Neural cell (in vitro differentiated cells): ENCODE measurements at regions not wholly inside any gene's neighbourhood (a gene's known extent, or its start where the extent isn't known, plus 50 kb on each side); places are given as distances from the start of the nearest gene placed in this dataset.

Source experiments
- H2AFZ ChIP-seq: fragments of 200-600, 300-800 bp; sonication (generic), shearing (Covaris generic); 2 replicates; pipeline ENCODE4 v1.6.0; 2014; ENCODE audit warnings: low read depth, mild to moderate bottlenecking, antibody characterized with exemption, low read length, moderate library complexity
- H3F3A ChIP-seq: fragments of 200-600 bp; shearing (Covaris generic); 2 replicates; pipeline ENCODE4 v1.6.1; 2016; ENCODE audit warnings: mild to moderate bottlenecking, moderate library complexity, mixed read lengths, antibody characterized with exemption, low read length; ENCODE audit not compliant: insufficient read depth, poor library complexity, severe bottlenecking
- H3K27ac ChIP-seq: fragments of 200-600, 300-800 bp; sonication (generic), shearing (Covaris generic); 2 replicates; pipeline ENCODE4 v1.5.1; 2014; ENCODE audit warnings: mild to moderate bottlenecking, low read length, moderate library complexity
- H3K27me3 ChIP-seq: fragments of 300-800, 200-600 bp; sonication (generic), shearing (Covaris generic); 2 replicates; pipeline ENCODE4 v1.6.0; 2014; ENCODE audit warnings: mild to moderate bottlenecking, low read depth, low read length, moderate library complexity; ENCODE audit not compliant: insufficient read depth
- H3K36me3 ChIP-seq: fragments of 300-800, 200-600 bp; sonication (generic), shearing (Covaris generic); 2 replicates; pipeline ENCODE4 v1.5.1; 2014; ENCODE audit warnings: mild to moderate bottlenecking, antibody characterized with exemption, low read length, moderate library complexity; ENCODE audit not compliant: insufficient read depth
- H3K4me2 ChIP-seq: fragments of 300-800, 200-600 bp; sonication (generic), shearing (Covaris generic); 2 replicates; pipeline ENCODE4 v1.6.0; 2014; ENCODE audit warnings: mild to moderate bottlenecking, low read length
- H3K4me3 ChIP-seq: fragments of 300-800, 200-600 bp; sonication (generic), shearing (Covaris generic); 2 replicates; pipeline ENCODE4 v1.5.1; 2014; ENCODE audit warnings: mild to moderate bottlenecking, low read length, moderate library complexity
- H3K79me2 ChIP-seq: fragments of 200-600 bp; shearing (Covaris generic); replicated peaks from 2 replicates; pipeline ENCODE4 v1.6.0; 2014; ENCODE audit warnings: mild to moderate bottlenecking, low read length, moderate library complexity; ENCODE audit not compliant: insufficient read depth
- H3K9ac ChIP-seq: fragments of 300-800, 200-600 bp; sonication (generic), shearing (Covaris generic); 2 replicates; pipeline ENCODE4 v1.6.1; 2016; ENCODE audit warnings: mild to moderate bottlenecking, low read length, mixed read lengths
- H3K9me2 ChIP-seq: fragments of 200-600 bp; shearing (Covaris generic); 2 replicates; pipeline ENCODE4 v1.6.1; 2016; ENCODE audit warnings: mild to moderate bottlenecking, low read length, mixed read lengths; ENCODE audit not compliant: insufficient read depth
- H3K9me3 ChIP-seq: fragments of 200-600, 300-800 bp; sonication (generic), shearing (Covaris generic); 2 replicates; pipeline ENCODE4 v1.6.1; 2016; ENCODE audit warnings: mild to moderate bottlenecking, mixed run types, low read length, moderate library complexity, mixed read lengths
- H4K20me1 ChIP-seq: fragments of 200-600 bp; shearing (Covaris generic); 2 replicates; pipeline ENCODE4 v1.6.1; 2016; ENCODE audit warnings: mild to moderate bottlenecking, mixed run types; ENCODE audit not compliant: insufficient read depth
- EP300 ChIP-seq: fragments of 450-650 bp; conservative IDR thresholded peaks from 2 replicates; pipeline ENCODE4 v1.6.1; 2014; ENCODE audit warnings: antibody characterized with exemption, mild to moderate bottlenecking, moderate library complexity; ENCODE audit not compliant: poor library complexity, severe bottlenecking
- EZH2 ChIP-seq: fragments of 200-600, 300-800 bp; shearing (Covaris generic), sonication (generic); IDR thresholded peaks from 2 replicates; pipeline ENCODE4 v1.6.1; 2014; ENCODE audit warnings: antibody characterized with exemption, low read length, borderline replicate concordance, mild to moderate bottlenecking; ENCODE audit not compliant: insufficient read depth, poor library complexity, severe bottlenecking
- MXI1 ChIP-seq: fragments of 450-650 bp; conservative IDR thresholded peaks from 2 replicates; pipeline ENCODE4 v1.6.1; 2014; ENCODE audit warnings: antibody characterized with exemption, mild to moderate bottlenecking; ENCODE audit not compliant: poor library complexity, severe bottlenecking
- POLR2AphosphoS5 ChIP-seq: IDR thresholded peaks from 2 replicates; pipeline ENCODE4 v1.6.1; 2012
- RAD21 ChIP-seq: fragments of 450-650 bp; conservative IDR thresholded peaks from 2 replicates; pipeline ENCODE4 v1.6.1; 2014; ENCODE audit warnings: antibody characterized with exemption, mild to moderate bottlenecking, moderate library complexity
- SMC3 ChIP-seq: fragments of 450-650 bp; conservative IDR thresholded peaks from 2 replicates; pipeline ENCODE4 v1.6.1; 2014; ENCODE audit warnings: antibody characterized with exemption, mild to moderate bottlenecking, moderate library complexity; ENCODE audit not compliant: poor library complexity
- TAF1 ChIP-seq: IDR thresholded peaks from 2 replicates; pipeline ENCODE4 v1.6.1; 2012; ENCODE audit warnings: low read depth
- TF ChIP-seq, protein P1 (sequence below): IDR thresholded peaks from 2 replicates; pipeline ENCODE4 v1.6.1; 2012; ENCODE audit warnings: borderline replicate concordance
- TF ChIP-seq, protein P2 (sequence below): fragments of 450-650 bp; IDR thresholded peaks from 2 replicates; pipeline ENCODE4 v1.5.1; 2014; ENCODE audit warnings: antibody characterized with exemption, mild to moderate bottlenecking, moderate library complexity; ENCODE audit not compliant: poor library complexity, severe bottlenecking

DNA sequence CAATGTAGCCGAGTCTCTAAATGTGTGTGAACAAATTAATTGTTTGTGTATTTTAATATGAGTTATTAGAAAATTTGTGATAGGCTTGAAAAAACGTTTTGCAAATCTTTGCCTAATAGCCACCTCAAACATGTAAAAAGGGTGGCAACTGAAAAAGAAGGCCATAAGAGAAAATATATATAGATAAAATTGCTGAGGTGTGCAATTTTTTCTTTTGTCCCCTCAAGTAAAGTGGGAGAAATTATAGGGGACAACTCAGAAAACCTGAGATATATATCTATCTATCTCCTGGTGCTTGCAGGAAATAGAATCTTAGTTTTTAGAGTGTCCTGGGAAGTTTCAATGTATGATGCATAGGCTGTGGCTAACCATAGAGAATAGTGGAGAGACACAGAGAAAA lies 201.4 kb upstream of the LRP1B start:
- Histone ChIP-seq H3K79me2 (no peaks in the 10 kb centered on the region), H3K9me2 (no peaks in the 10 kb centered on the region), H2AFZ (no peak overlapping the region), H3K4me2 (no peak overlapping the region), H3K36me3 (no peaks in the 10 kb centered on the region), H4K20me1 (no peaks in the 10 kb centered on the region), H3F3A (no peaks in the 10 kb centered on the region), H3K4me3 (no peak overlapping the region), H3K27ac (no peak overlapping the region), H3K9me3 (no peaks in the 10 kb centered on the region), H3K9ac (no peak overlapping the region), H3K27me3 (no peaks in the 10 kb centered on the region)
- no peak for TF ChIP-seq MXI1
- no peak for TF ChIP-seq RAD21
- no peak for TF ChIP-seq SMC3
- TF ChIP-seq TAF1, result no peak
- no peak for TF ChIP-seq POLR2AphosphoS5
- TF ChIP-seq EP300, result no peak
- TF ChIP-seq, protein P1, sequence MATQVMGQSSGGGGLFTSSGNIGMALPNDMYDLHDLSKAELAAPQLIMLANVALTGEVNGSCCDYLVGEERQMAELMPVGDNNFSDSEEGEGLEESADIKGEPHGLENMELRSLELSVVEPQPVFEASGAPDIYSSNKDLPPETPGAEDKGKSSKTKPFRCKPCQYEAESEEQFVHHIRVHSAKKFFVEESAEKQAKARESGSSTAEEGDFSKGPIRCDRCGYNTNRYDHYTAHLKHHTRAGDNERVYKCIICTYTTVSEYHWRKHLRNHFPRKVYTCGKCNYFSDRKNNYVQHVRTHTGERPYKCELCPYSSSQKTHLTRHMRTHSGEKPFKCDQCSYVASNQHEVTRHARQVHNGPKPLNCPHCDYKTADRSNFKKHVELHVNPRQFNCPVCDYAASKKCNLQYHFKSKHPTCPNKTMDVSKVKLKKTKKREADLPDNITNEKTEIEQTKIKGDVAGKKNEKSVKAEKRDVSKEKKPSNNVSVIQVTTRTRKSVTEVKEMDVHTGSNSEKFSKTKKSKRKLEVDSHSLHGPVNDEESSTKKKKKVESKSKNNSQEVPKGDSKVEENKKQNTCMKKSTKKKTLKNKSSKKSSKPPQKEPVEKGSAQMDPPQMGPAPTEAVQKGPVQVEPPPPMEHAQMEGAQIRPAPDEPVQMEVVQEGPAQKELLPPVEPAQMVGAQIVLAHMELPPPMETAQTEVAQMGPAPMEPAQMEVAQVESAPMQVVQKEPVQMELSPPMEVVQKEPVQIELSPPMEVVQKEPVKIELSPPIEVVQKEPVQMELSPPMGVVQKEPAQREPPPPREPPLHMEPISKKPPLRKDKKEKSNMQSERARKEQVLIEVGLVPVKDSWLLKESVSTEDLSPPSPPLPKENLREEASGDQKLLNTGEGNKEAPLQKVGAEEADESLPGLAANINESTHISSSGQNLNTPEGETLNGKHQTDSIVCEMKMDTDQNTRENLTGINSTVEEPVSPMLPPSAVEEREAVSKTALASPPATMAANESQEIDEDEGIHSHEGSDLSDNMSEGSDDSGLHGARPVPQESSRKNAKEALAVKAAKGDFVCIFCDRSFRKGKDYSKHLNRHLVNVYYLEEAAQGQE, result no peak
- TF ChIP-seq EZH2, result no peak
- TF ChIP-seq, protein P2, sequence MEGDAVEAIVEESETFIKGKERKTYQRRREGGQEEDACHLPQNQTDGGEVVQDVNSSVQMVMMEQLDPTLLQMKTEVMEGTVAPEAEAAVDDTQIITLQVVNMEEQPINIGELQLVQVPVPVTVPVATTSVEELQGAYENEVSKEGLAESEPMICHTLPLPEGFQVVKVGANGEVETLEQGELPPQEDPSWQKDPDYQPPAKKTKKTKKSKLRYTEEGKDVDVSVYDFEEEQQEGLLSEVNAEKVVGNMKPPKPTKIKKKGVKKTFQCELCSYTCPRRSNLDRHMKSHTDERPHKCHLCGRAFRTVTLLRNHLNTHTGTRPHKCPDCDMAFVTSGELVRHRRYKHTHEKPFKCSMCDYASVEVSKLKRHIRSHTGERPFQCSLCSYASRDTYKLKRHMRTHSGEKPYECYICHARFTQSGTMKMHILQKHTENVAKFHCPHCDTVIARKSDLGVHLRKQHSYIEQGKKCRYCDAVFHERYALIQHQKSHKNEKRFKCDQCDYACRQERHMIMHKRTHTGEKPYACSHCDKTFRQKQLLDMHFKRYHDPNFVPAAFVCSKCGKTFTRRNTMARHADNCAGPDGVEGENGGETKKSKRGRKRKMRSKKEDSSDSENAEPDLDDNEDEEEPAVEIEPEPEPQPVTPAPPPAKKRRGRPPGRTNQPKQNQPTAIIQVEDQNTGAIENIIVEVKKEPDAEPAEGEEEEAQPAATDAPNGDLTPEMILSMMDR, result no peak

DNA sequence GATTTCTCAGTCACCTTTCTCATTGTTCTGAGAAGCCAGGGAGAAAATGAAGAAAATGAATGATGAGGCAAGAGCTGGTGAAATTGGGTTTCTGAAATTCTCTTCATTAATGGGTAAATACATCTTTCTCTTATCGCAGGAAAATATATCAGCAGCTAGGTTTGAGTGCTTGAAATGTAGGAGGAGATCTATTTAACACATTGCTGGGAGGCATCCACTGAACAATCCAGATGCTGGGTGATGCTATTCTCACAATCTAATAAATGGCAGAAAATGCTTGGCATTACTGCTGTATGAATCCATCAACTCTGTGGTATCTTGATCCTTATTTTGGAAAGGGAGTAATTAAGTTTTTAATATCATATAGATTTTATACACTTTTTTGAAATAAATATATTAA lies 199.6 kb upstream of the LRP1B start:
- no peaks in the 10 kb centered on the region for H3K36me3 ChIP-seq
- H3K9me3 ChIP-seq, result no peaks in the 10 kb centered on the region
- no peaks in the 10 kb centered on the region for H4K20me1 ChIP-seq
- H2AFZ ChIP-seq, result no peak overlapping the region
- no peaks in the 10 kb centered on the region for H3K9me2 ChIP-seq
- no peaks in the 10 kb centered on the region for H3F3A ChIP-seq
- H3K79me2 ChIP-seq, result no peaks in the 10 kb centered on the region
- no peak overlapping the region for H3K4me3 ChIP-seq
- no peak overlapping the region for H3K9ac ChIP-seq
- no peak overlapping the region for H3K27ac ChIP-seq
- H3K4me2 ChIP-seq, result no peak overlapping the region
- H3K27me3 ChIP-seq, result no peaks in the 10 kb centered on the region
- no peak for TF ChIP-seq TAF1
- TF ChIP-seq SMC3, result no peak
- TF ChIP-seq POLR2AphosphoS5, result no peak
- no peak for TF ChIP-seq RAD21
- no peak for TF ChIP-seq MXI1
- TF ChIP-seq EP300, result no peak
- no peak for TF ChIP-seq EZH2
- TF ChIP-seq, protein P1, result no peak
- TF ChIP-seq, protein P2, result no peak
